ENCODE measurements at regions not wholly inside any gene's neighbourhood (a gene's known extent, or its start where the extent isn't known, plus 50 kb on each side); places are given as distances from the start of the nearest gene placed in this dataset.

- TF ChIP-seq CTCF (IDR thresholded peaks at IDR 0.05) = no peak
- no peak for TF ChIP-seq ZFX (IDR thresholded peaks at IDR 0.05; ENCODE audit: borderline replicate concordance)
Measured at GRCh38 chr9:90983394-90983793, 181.8 kb downstream of the SYK start.

Data from 22Rv1 (cell line).